IPS-18c (cell line): ENCODE measurements at regions not wholly inside any gene's neighbourhood (a gene's known extent, or its start where the extent isn't known, plus 50 kb on each side); places are given as distances from the start of the nearest gene placed in this dataset.

Experiments used
- H3K4me3 ChIP-seq: 2 replicates; pipeline ENCODE4 v1.7.0; 2013; ENCODE audit warnings: low read depth, mild to moderate bottlenecking, low read length, moderate library complexity; ENCODE audit not compliant: insufficient read depth
- H3K9me3 ChIP-seq: one replicate; pipeline ENCODE4 v1.6.1; 2013; ENCODE audit warnings: mild to moderate bottlenecking, low read length, moderate library complexity; ENCODE audit not compliant: control insufficient read depth, insufficient read depth

DNA sequence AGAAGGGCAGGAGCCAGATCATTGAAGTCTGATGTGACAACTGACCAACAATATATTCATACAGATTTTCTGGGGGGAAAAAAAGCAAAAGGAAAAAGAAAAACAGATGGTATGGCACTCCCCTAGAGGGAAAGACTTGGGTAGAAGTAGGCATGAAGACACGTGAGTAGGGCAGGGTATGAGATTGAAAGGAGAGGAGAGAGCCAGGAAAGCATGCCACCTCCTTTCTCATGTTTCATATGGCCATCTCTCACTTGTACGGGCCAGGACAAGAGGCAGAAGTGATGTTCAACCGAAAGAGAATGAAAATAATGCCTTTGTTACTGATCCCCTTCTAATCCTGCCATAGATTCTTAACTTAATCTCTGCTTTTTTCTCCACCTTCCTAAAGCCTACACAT, 139.0 kb upstream of the ACTBL2 start:
- Histone ChIP-seq H3K4me3 (no peak overlapping the region), H3K9me3 (no peaks in the 10 kb centered on the region)

GRCh38 chr5:57618767-57619381, 136.3 kb upstream of the ACTBL2 start:
- Histone ChIP-seq H3K4me3 (no peak overlapping the region), H3K9me3 (no peaks in the 10 kb centered on the region)

- Histone ChIP-seq H3K4me3 (no peak overlapping the region), H3K9me3 (no peaks in the 10 kb centered on the region)
These were observed 131.1 kb upstream of the ACTBL2 start for GRCh38 chr5:57613741-57614140.

- Histone ChIP-seq H3K4me3 (no peak overlapping the region), H3K9me3 (no peaks in the 10 kb centered on the region)
These were observed 128.6 kb upstream of the ACTBL2 start for GRCh38 chr5:57611177-57611576.

- H3K9me3 ChIP-seq = no peaks in the 10 kb centered on the region
- H3K4me3 ChIP-seq = no peak overlapping the region
These were observed 125.9 kb upstream of the ACTBL2 start for GRCh38 chr5:57608542-57608941.

GRCh38 chr5:57601996-57602395, 119.4 kb upstream of the ACTBL2 start:
- Histone ChIP-seq H3K9me3 (no peaks in the 10 kb centered on the region), H3K4me3 (no peak overlapping the region)

- no peaks in the 10 kb centered on the region for H3K9me3 ChIP-seq
- H3K4me3 ChIP-seq = no peak overlapping the region
These were observed 117.7 kb upstream of the ACTBL2 start for GRCh38 chr5:57600321-57600720.

DNA sequence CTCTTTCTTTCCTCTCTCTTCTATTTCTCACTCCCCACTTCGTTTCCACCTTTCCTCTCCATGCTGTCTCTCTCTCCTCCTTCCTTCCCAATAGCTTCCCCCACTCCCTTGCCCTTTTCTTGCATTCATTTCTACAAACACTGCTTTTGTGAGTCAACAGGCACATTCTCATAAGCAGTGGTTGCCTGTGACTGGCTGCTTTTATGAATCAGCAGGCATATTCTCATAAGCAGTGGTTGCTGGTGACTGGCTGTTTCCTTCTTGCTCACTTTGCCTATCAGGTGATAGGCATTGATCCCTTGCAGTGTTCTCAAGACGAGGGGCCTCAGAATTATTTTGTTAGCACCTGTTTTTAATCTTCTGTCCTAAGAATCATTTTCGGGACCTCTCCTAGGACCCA, 116.1 kb upstream of the ACTBL2 start:
- Histone ChIP-seq H3K9me3 (no peaks in the 10 kb centered on the region), H3K4me3 (no peak overlapping the region)

GRCh38 chr5:57598097-57598496, 115.5 kb upstream of the ACTBL2 start:
- Histone ChIP-seq H3K4me3 (no peak overlapping the region), H3K9me3 (no peaks in the 10 kb centered on the region)

GRCh38 chr5:57595523-57595991, 112.9 kb upstream of the ACTBL2 start:
- H3K4me3 ChIP-seq = no peak overlapping the region
- H3K9me3 ChIP-seq = no peaks in the 10 kb centered on the region

DNA sequence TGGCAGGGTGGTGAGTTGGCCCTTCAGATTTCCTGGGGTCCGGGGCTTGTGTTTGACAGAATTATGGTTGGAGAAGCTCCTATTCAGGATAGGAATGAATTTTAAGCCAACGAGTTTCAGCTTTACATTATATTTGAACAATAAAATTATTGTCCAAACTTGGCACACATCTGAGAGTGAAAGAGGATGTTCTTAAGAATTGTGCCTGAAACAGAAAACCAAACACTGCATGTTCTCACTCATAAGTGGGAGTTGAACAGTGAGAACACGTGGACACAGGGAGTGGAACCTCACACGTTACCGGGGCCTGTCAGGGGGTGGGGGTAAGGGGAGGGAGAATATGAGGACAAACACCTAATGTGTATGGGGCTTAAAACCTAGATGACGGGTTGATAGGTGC, 111.8 kb upstream of the ACTBL2 start:
- Histone ChIP-seq H3K9me3 (no peaks in the 10 kb centered on the region), H3K4me3 (no peak overlapping the region)

- Histone ChIP-seq H3K4me3 (no peak overlapping the region), H3K9me3 (no peaks in the 10 kb centered on the region)
These were observed 109.6 kb upstream of the ACTBL2 start for GRCh38 chr5:57592236-57592635.

GRCh38 chr5:57586649-57587048, 104.0 kb upstream of the ACTBL2 start:
- H3K4me3 ChIP-seq = no peak overlapping the region
- H3K9me3 ChIP-seq = no peaks in the 10 kb centered on the region

DNA sequence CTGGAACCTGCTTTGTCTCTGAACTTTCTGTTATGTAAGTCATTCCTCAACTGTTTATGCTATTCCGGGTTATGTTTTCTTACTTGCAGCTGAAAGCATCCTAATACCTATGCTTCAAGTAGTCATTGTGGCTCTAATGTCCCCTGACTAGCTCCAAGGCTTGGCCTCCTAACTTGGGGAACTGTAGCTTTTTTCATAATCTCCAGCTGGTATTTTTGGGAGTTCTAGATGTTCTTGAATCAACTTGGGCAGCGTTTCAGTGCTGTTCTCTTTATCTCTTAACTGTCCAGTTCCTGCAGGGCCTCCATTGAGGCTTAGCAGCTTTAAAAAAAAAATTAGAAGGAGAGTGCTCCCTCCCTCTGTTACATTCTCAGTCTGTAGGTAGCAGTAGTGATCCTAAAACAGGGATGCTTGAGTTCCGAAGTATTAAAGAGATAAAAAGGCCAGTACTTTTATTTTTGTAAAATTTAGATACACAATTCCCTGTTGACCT, 100.0 kb upstream of the ACTBL2 start:
- H3K4me3 ChIP-seq = no peak overlapping the region
- H3K9me3 ChIP-seq = no peaks in the 10 kb centered on the region

- Histone ChIP-seq H3K9me3 (no peaks in the 10 kb centered on the region), H3K4me3 (no peak overlapping the region)
These were observed 99.2 kb upstream of the ACTBL2 start for GRCh38 chr5:57581772-57582171.

GRCh38 chr5:57581222-57581621, 98.6 kb upstream of the ACTBL2 start:
- Histone ChIP-seq H3K4me3 (no peak overlapping the region), H3K9me3 (no peaks in the 10 kb centered on the region)

DNA sequence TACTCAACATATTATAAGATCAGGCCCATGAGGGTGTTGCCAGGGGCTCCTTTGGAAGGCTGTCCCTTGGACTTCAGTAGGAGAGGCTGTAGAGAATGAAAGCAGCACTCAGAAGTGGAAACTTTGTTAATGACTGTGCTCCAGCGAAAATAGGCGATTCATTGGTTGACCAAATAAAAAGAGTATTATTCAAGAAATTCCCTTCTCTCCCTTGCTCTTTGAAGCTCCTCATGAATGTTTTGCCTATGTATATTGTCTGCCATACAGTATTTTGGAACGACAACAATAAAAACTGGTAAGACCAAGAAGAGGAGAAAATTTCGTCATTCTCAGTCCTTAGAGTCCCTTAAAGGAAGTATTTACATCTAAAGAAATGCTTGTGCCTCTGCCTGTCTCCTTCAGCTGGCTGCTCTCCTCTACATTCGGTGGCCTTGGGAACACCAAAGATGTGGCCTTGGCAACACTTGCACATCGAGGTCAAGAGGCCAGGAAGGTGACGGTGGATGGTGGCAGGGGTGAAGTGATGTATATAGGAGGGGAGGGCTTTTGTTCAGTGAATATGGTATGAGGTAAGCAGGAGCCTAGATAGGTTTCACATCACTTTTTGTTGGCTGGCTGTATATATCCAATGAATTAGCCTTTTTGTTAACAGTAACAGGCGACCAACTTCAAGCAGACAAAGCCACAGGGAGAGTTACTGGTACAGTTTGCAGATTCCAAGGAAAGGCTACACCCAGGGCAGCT, 95.0 kb upstream of the ACTBL2 start:
- Histone ChIP-seq H3K4me3 (no peak overlapping the region), H3K9me3 (no peaks in the 10 kb centered on the region)

GRCh38 chr5:57576317-57576716, 93.7 kb upstream of the ACTBL2 start:
- Histone ChIP-seq H3K9me3 (no peaks in the 10 kb centered on the region), H3K4me3 (no peak overlapping the region)
